Activated CD8-positive, alpha-beta memory T cell treated with anti-CD3 and anti-CD28 coated beads, Interleukin-2, amount 10 ng/mL, durations not matched to agents 7 days and 5 days (primary cell): ENCODE measurements at regions not wholly inside any gene's neighbourhood (a gene's known extent, or its start where the extent isn't known, plus 50 kb on each side); places are given as distances from the start of the nearest gene placed in this dataset.
"Not testable (repeated sequence)": the region's sequence is repeated elsewhere in the genome, so short reads cannot be mapped to it uniquely, and the experiment has no call there.

Experiments used
- ATAC-seq: fragments of 150-1000 bp; cut with Tn5 transposase; one replicate; pipeline ENCODE4 v1.10.0; 2021; ENCODE audit warnings: moderate library complexity
- CTCF ChIA-PET: fragments of 350-600 bp; sonication (Branson Sonifier 250); formaldehyde crosslinking; loops from one replicate; lab custom pipeline; 2021; ENCODE audit warnings: antibody characterized with exemption; lab: Charles Lee
- DNase-seq: peaks from one replicate; pipeline ENCODE4 v3.0.0-alpha.2; 2020
- H3K27ac Mint-ChIP-seq: one replicate; pipeline ENCODE4 v1.8.0; 2021; ENCODE audit warnings: mild to moderate bottlenecking, mixed read lengths
- H3K27me3 Mint-ChIP-seq: one replicate; pipeline ENCODE4 v1.8.0; 2021; ENCODE audit warnings: mixed read lengths
- H3K36me3 Mint-ChIP-seq: one replicate; pipeline ENCODE4 v1.8.0; 2021; ENCODE audit warnings: mild to moderate bottlenecking, mixed read lengths
- H3K4me1 Mint-ChIP-seq: one replicate; pipeline ENCODE4 v1.8.0; 2021; ENCODE audit warnings: mixed read lengths
- H3K4me3 Mint-ChIP-seq: one replicate; pipeline ENCODE4 v1.8.0; 2021; ENCODE audit warnings: mild to moderate bottlenecking, moderate library complexity, mixed read lengths
- H3K9me3 Mint-ChIP-seq: one replicate; pipeline ENCODE4 v1.8.0; 2022; ENCODE audit warnings: low read depth, mixed read lengths

GRCh38 chr1:119226321-119226720 lies 85.9 kb upstream of the WARS2 start:
- Mint-ChIP-seq H3K4me3 (no peak overlapping the region), H3K9me3 (no peaks in the 10 kb centered on the region), H3K4me1 (no peaks in the 10 kb centered on the region), H3K27me3 (no peaks in the 10 kb centered on the region), H3K36me3 (no peaks in the 10 kb centered on the region), H3K27ac (no peak overlapping the region)
- ATAC-seq, result no peak
- CTCF ChIA-PET, result no interaction called here
- no peak for DNase-seq

- DNase-seq, result no peak
- CTCF ChIA-PET, result no interaction called here
- no peaks in the 10 kb centered on the region for H3K9me3 Mint-ChIP-seq
- H3K27ac Mint-ChIP-seq, result no peak overlapping the region
- ATAC-seq, result no peak
- H3K4me3 Mint-ChIP-seq, result no peak overlapping the region
- H3K27me3 Mint-ChIP-seq, result no peaks in the 10 kb centered on the region
- H3K4me1 Mint-ChIP-seq, result no peaks in the 10 kb centered on the region
- H3K36me3 Mint-ChIP-seq, result no peaks in the 10 kb centered on the region
Observed at GRCh38 chr1:119226913-119227312, 86.5 kb upstream of the WARS2 start.

- Mint-ChIP-seq H3K9me3 (no peaks in the 10 kb centered on the region), H3K36me3 (no peaks in the 10 kb centered on the region), H3K4me1 (no peaks in the 10 kb centered on the region), H3K4me3 (no peak overlapping the region), H3K27ac (no peak overlapping the region), H3K27me3 (no peaks in the 10 kb centered on the region)
- no peak for DNase-seq
- ATAC-seq, result no peak
- CTCF ChIA-PET, result no interaction called here
Observed at GRCh38 chr1:119227456-119227855, 87.0 kb upstream of the WARS2 start.

- H3K27ac Mint-ChIP-seq, result no peak overlapping the region
- CTCF ChIA-PET, result no interaction called here
- H3K27me3 Mint-ChIP-seq, result no peaks in the 10 kb centered on the region
- DNase-seq (no peak), ATAC-seq (no peak)
- no peaks in the 10 kb centered on the region for H3K9me3 Mint-ChIP-seq
- no peaks in the 10 kb centered on the region for H3K36me3 Mint-ChIP-seq
- H3K4me3 Mint-ChIP-seq, result no peak overlapping the region
- no peaks in the 10 kb centered on the region for H3K4me1 Mint-ChIP-seq
Observed at GRCh38 chr1:119228335-119229080, 88.1 kb upstream of the WARS2 start.

GRCh38 chr1:119235120-119235519 lies 94.7 kb upstream of the WARS2 start:
- no peaks in the 10 kb centered on the region for H3K27me3 Mint-ChIP-seq
- H3K36me3 Mint-ChIP-seq, result no peaks in the 10 kb centered on the region
- CTCF ChIA-PET, result interaction anchor here (0.7 kb wide), 1 partner anchor 40 kb away, joined by 3 read pairs; no protein-coding TSS in a partner anchor
- DNase-seq, result no peak
- no peak for ATAC-seq
- H3K4me1 Mint-ChIP-seq, result no peaks in the 10 kb centered on the region
- H3K4me3 Mint-ChIP-seq, result no peak overlapping the region
- H3K27ac Mint-ChIP-seq, result no peak overlapping the region
- no peaks in the 10 kb centered on the region for H3K9me3 Mint-ChIP-seq

- CTCF ChIA-PET, result no interaction called here
- H3K27ac Mint-ChIP-seq, result no peak overlapping the region
- no peaks in the 10 kb centered on the region for H3K27me3 Mint-ChIP-seq
- ATAC-seq (no peak), DNase-seq (no peak)
- no peak overlapping the region for H3K4me3 Mint-ChIP-seq
- no peaks in the 10 kb centered on the region for H3K36me3 Mint-ChIP-seq
- no peaks in the 10 kb centered on the region for H3K4me1 Mint-ChIP-seq
- no peaks in the 10 kb centered on the region for H3K9me3 Mint-ChIP-seq
Observed at GRCh38 chr1:119245881-119246280, 105.4 kb upstream of the WARS2 start.

GRCh38 chr1:119249283-119249682 lies 108.8 kb upstream of the WARS2 start:
- no peak for DNase-seq
- no peak overlapping the region for H3K4me3 Mint-ChIP-seq
- H3K36me3 Mint-ChIP-seq, result no peaks in the 10 kb centered on the region
- no peaks in the 10 kb centered on the region for H3K27me3 Mint-ChIP-seq
- H3K9me3 Mint-ChIP-seq, result no peaks in the 10 kb centered on the region
- no peak overlapping the region for H3K27ac Mint-ChIP-seq
- no peak for ATAC-seq
- CTCF ChIA-PET, result no interaction called here
- no peaks in the 10 kb centered on the region for H3K4me1 Mint-ChIP-seq

- CTCF ChIA-PET, result no interaction called here
Observed at GRCh38 chr1:119250299-119250698, 109.8 kb upstream of the WARS2 start.

GRCh38 chr1:119251751-119252150 lies 111.3 kb upstream of the WARS2 start:
- Mint-ChIP-seq H3K27ac (no peak overlapping the region), H3K4me1 (no peaks in the 10 kb centered on the region), H3K27me3 (no peaks in the 10 kb centered on the region), H3K9me3 (no peaks in the 10 kb centered on the region), H3K4me3 (no peak overlapping the region), H3K36me3 (no peaks in the 10 kb centered on the region)
- no peak for DNase-seq
- no peak for ATAC-seq
- CTCF ChIA-PET, result interaction anchor here (0.9 kb wide), 1 partner anchor 24 kb away, joined by 3 read pairs; no protein-coding TSS in a partner anchor

More at GRCh38 chr1:119250299-119250698, 109.8 kb upstream of the WARS2 start:
- H3K27ac Mint-ChIP-seq, result no peak overlapping the region
- ATAC-seq (no peak), DNase-seq (no peak)
- H3K4me1 Mint-ChIP-seq, result no peaks in the 10 kb centered on the region
- no peaks in the 10 kb centered on the region for H3K36me3 Mint-ChIP-seq
- no peaks in the 10 kb centered on the region for H3K27me3 Mint-ChIP-seq
- no peak overlapping the region for H3K4me3 Mint-ChIP-seq
- no peaks in the 10 kb centered on the region for H3K9me3 Mint-ChIP-seq

GRCh38 chr1:119253366-119253765 lies 112.9 kb upstream of the WARS2 start:
- Mint-ChIP-seq H3K4me1 (no peaks in the 10 kb centered on the region), H3K4me3 (no peak overlapping the region), H3K9me3 (peaks cover 2% of the 10 kb centered on the region), H3K27ac (no peak overlapping the region), H3K36me3 (no peaks in the 10 kb centered on the region), H3K27me3 (no peaks in the 10 kb centered on the region)
- DNase-seq, result no peak
- CTCF ChIA-PET, result no interaction called here
- ATAC-seq, result no peak

GRCh38 chr1:119254067-119254720 lies 113.7 kb upstream of the WARS2 start:
- Mint-ChIP-seq H3K4me1 (no peaks in the 10 kb centered on the region), H3K9me3 (peaks cover 2% of the 10 kb centered on the region), H3K27ac (no peak overlapping the region), H3K4me3 (no peak overlapping the region), H3K36me3 (no peaks in the 10 kb centered on the region), H3K27me3 (no peaks in the 10 kb centered on the region)
- CTCF ChIA-PET, result no interaction called here
- no peak for DNase-seq
- no peak for ATAC-seq

GRCh38 chr1:119256089-119256488 lies 112.5 kb upstream of the HAO2 start:
- H3K9me3 Mint-ChIP-seq, H3K27me3 Mint-ChIP-seq, ATAC-seq, H3K36me3 Mint-ChIP-seq, DNase-seq, H3K4me3 Mint-ChIP-seq, H3K27ac Mint-ChIP-seq, CTCF ChIA-PET, H3K4me1 Mint-ChIP-seq: not testable (repeated sequence)

GRCh38 chr1:119260506-119260905 lies 108.1 kb upstream of the HAO2 start:
- Mint-ChIP-seq H3K27ac (no peak overlapping the region), H3K9me3 (peaks cover 2% of the 10 kb centered on the region), H3K27me3 (no peaks in the 10 kb centered on the region), H3K4me1 (no peaks in the 10 kb centered on the region), H3K4me3 (no peak overlapping the region), H3K36me3 (no peaks in the 10 kb centered on the region)
- no peak for ATAC-seq
- CTCF ChIA-PET, result interaction anchor here (1.5 kb wide), 1 partner anchor 15 kb away, joined by 5 read pairs; no protein-coding TSS in a partner anchor
- no peak for DNase-seq

- ATAC-seq, result no peak
- no peak for DNase-seq
- no peaks in the 10 kb centered on the region for H3K4me1 Mint-ChIP-seq
- H3K27me3 Mint-ChIP-seq, result peaks cover 8% of the 10 kb centered on the region
- no peak overlapping the region for H3K4me3 Mint-ChIP-seq
- H3K36me3 Mint-ChIP-seq, result no peaks in the 10 kb centered on the region
- CTCF ChIA-PET, result interaction anchor here (1.3 kb wide), 1 partner anchor 9 kb away, joined by 3 read pairs; no protein-coding TSS in a partner anchor
- no peaks in the 10 kb centered on the region for H3K9me3 Mint-ChIP-seq
- no peak overlapping the region for H3K27ac Mint-ChIP-seq
Observed at GRCh38 chr1:119266386-119266785, 102.2 kb upstream of the HAO2 start.
